NB4 (cell line): ENCODE measurements at regions not wholly inside any gene's neighbourhood (a gene's known extent, or its start where the extent isn't known, plus 50 kb on each side); places are given as distances from the start of the nearest gene placed in this dataset.
A peak's percentile ranks its signal among the peaks of the same experiment; 100 is the strongest.

Experiments
- DNase-seq: peaks from one replicate; pipeline ENCODE4 v3.0.0; 2010; ENCODE audit warnings: low read depth
- H3K4me3 ChIP-seq: one replicate; pipeline ENCODE4 v1.5.1; 2011; ENCODE audit warnings: mild to moderate bottlenecking, low read depth, low read length, moderate library complexity
- MYC ChIP-seq: IDR thresholded peaks from 2 replicates; pipeline ENCODE4 v1.6.1; 2011; ENCODE audit warnings: low read depth, low read length
- POLR2A ChIP-seq: IDR thresholded peaks from 2 replicates; pipeline ENCODE4 v1.6.1; 2011; ENCODE audit warnings: mild to moderate bottlenecking; ENCODE audit not compliant: insufficient read length; ENCODE audit errors: extremely low read depth
- TF ChIP-seq, protein P1 (sequence below): IDR thresholded peaks from one replicate; pipeline ENCODE4 v1.5.1; 2012; ENCODE audit warnings: low read depth, low read length
- TF ChIP-seq, protein P2 (sequence below): IDR thresholded peaks from 2 replicates; pipeline ENCODE4 v1.6.1; 2011; ENCODE audit warnings: low read depth, low read length

DNA sequence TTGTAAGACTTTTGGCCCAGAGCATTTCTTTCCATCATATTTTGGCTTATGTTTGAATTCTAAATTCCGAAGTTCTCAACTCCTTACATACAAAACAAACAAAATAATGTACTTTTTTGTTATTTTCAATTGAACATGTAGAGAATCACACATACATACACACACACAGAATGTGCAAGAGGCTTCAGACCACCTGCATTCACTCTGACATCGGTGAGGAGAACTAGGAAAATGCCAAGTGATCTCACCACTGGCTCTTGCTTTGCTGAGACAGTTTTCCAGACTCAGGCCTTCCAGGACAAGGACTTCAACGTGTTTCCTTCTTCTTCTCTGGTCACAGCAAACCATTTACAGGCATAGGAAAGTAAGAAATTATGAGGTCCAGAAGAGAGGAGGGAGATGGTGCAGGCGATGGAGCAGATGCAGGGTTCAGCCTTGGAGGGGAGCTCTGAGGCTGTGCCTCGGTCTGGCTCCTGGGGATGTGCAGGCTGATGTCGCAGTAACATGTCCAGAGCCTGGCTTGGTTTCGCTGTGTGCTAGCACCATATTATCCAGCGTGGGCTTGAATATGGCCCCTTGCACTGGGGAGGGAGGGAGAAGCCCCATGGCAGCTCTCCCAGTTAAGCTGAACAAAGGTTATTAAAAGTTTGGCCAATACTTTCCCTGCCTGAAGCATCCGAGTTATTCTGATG lies 93.4 kb downstream of the DACT2 start:
- no peak for DNase-seq
- H3K4me3 ChIP-seq: no peak overlapping the region
- no peak for TF ChIP-seq POLR2A
- TF ChIP-seq, protein P1, sequence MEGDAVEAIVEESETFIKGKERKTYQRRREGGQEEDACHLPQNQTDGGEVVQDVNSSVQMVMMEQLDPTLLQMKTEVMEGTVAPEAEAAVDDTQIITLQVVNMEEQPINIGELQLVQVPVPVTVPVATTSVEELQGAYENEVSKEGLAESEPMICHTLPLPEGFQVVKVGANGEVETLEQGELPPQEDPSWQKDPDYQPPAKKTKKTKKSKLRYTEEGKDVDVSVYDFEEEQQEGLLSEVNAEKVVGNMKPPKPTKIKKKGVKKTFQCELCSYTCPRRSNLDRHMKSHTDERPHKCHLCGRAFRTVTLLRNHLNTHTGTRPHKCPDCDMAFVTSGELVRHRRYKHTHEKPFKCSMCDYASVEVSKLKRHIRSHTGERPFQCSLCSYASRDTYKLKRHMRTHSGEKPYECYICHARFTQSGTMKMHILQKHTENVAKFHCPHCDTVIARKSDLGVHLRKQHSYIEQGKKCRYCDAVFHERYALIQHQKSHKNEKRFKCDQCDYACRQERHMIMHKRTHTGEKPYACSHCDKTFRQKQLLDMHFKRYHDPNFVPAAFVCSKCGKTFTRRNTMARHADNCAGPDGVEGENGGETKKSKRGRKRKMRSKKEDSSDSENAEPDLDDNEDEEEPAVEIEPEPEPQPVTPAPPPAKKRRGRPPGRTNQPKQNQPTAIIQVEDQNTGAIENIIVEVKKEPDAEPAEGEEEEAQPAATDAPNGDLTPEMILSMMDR: no peak
- no peak for TF ChIP-seq MYC
- TF ChIP-seq, protein P2, sequence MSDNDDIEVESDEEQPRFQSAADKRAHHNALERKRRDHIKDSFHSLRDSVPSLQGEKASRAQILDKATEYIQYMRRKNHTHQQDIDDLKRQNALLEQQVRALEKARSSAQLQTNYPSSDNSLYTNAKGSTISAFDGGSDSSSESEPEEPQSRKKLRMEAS: no peak

DNA sequence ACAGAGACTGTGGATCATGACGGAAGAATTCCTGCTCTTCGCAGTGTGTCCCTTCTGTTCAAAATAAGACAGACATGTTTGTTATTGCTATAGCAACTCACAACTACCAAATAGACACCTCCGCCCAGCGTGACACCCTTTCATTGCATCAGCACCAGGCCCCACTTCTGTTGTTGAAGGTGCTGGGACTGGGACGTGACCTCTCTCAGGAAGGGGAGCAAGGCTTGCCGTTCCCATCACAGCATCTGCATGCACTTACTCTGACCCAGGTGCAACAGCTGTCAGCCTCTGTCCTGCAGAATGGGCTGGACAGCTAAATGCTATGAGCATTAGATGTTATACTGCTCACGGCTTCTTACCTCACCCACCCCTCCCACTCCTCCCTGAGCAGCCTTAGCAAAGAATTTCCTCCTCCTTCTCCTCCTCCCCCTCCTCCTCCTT lies 94.1 kb downstream of the DACT2 start:
- DNase-seq: no peak
- H3K4me3 ChIP-seq: no peak overlapping the region
- no peak for TF ChIP-seq MYC
- TF ChIP-seq, protein P2: no peak

DNA sequence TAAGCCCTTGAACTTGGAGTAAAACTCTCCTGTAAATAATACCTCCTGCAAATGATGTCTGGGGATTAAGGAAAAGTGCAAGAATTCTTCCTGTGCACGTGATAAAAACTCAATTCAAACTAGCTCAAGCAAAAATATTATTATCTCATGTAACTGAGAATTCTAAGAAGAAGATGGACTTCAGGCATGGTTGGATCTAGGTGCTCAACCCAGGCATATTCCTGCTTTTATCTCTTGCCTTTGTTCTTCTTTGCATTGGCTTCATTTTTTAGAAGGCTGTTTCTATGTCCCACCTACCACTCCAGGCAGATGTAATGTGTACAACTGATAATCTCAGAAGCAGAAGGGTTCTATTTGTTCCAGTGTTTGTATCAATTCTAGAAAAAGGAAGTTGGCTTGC lies 95.8 kb downstream of the DACT2 start:
- no peak for TF ChIP-seq MYC
- TF ChIP-seq, protein P2: no peak
- no peak for TF ChIP-seq POLR2A
- H3K4me3 ChIP-seq: no peak overlapping the region
- DNase-seq: no peak

DNA sequence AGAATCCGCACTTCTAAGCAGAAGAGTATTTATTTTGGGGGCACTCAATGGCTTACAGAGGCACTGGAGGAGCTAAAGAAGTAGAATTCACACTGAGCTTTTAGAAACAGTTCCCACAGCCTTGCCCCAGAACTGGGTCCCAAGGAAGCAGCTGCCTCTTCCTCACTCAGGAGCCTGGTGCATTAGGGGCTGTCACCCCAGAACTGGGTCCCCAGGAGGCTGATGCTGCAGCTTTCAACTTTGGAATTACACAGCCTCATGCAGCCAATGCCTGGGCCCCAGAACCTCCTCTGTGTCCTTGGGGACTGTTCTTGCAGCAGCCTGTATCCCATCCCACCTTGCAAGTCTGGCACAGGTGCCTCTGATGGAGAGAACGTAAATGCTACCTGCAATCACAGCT lies 96.4 kb downstream of the DACT2 start:
- no peak for DNase-seq

DNA sequence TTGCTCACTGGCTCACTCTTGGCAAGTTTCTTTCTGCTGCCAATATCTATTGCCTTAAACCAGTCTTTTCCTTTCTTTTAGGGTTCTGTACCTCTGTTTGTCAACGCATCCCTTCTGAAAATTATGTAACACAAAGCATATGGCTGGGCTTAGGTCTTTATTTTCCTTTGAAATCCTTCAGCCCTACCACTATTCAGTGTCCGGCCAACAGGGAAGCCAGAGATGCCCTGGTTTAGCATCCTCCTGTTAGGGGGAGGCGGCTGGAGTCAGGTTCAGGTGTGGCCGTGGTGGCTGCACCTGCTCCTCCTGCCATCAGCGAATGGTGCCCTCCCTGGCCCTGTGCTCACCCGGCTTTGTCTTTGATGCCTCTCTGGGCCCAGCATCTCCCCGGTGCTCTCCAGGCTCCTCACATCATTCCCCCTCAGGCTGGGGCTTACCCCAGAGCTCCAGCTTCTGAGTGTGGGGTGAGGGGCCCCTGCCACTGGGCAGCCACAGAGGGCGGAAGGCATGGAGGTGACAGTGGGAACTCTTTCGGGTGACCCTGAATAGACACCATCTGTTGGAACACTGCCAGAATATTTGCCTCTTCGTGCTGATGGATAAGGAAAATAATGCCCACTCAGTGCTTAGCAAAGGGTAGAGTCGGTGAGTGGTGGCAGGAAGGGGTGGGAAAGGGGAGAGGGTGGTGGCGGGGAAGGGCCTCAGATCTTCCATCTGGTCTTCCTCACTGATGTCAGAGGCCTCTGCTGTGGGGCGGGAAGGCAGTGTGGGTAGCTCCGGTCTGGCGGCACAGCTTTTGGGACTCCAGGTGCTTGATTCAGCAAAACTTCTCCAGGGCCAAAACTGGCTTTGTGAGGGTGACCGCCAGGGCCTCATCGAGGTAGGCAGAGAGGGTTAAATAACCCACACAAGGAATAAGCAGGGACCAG lies 97.2 kb downstream of the DACT2 start:
- no peak for DNase-seq
- no peak for TF ChIP-seq POLR2A
- H3K4me3 ChIP-seq: no peak overlapping the region

More for the DNA sequence above, 96.4 kb downstream of the DACT2 start:
- TF ChIP-seq MYC (no peak), POLR2A (no peak)
- TF ChIP-seq, protein P2: no peak
- TF ChIP-seq, protein P1: no peak
- H3K4me3 ChIP-seq: no peak overlapping the region

- no peak for DNase-seq
- no peak for TF ChIP-seq MYC
- TF ChIP-seq, protein P2: no peak
- TF ChIP-seq, protein P1: no peak
- TF ChIP-seq POLR2A: no peak
- H3K4me3 ChIP-seq: no peak overlapping the region
Measured at GRCh38 chr6:168221497-168222079, 98.0 kb downstream of the DACT2 start.

DNA sequence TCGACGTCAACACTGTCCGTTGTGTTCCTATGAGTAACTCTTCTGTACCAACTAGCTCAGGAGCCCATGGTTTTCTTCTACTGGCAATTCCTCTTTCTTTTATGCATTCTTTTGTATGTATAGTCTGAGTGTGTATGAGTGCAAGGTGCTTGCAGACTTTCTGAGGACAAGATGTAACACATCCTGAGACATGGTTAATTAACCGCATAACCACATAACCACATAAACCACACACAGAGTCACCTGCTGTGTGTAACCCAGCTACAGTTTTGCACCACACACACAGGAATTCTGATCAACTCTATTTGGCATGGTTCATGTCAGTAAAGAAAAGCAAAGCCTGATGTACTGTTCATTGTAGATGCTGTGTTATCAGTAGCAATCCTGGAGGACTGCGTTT lies 98.6 kb downstream of the DACT2 start:
- peak; percentile 38 for DNase-seq
- H3K4me3 ChIP-seq: no peak overlapping the region
- TF ChIP-seq MYC: no peak
- no peak for TF ChIP-seq POLR2A
- TF ChIP-seq, protein P2: no peak
- TF ChIP-seq, protein P1: no peak
